ENCODE measurements at regions not wholly inside any gene's neighbourhood (a gene's known extent, or its start where the extent isn't known, plus 50 kb on each side); places are given as distances from the start of the nearest gene placed in this dataset.

GRCh38 chr4:52366191-52366590 is 292.9 kb downstream of the USP46 start:
- TF ChIP-seq, protein P1, sequence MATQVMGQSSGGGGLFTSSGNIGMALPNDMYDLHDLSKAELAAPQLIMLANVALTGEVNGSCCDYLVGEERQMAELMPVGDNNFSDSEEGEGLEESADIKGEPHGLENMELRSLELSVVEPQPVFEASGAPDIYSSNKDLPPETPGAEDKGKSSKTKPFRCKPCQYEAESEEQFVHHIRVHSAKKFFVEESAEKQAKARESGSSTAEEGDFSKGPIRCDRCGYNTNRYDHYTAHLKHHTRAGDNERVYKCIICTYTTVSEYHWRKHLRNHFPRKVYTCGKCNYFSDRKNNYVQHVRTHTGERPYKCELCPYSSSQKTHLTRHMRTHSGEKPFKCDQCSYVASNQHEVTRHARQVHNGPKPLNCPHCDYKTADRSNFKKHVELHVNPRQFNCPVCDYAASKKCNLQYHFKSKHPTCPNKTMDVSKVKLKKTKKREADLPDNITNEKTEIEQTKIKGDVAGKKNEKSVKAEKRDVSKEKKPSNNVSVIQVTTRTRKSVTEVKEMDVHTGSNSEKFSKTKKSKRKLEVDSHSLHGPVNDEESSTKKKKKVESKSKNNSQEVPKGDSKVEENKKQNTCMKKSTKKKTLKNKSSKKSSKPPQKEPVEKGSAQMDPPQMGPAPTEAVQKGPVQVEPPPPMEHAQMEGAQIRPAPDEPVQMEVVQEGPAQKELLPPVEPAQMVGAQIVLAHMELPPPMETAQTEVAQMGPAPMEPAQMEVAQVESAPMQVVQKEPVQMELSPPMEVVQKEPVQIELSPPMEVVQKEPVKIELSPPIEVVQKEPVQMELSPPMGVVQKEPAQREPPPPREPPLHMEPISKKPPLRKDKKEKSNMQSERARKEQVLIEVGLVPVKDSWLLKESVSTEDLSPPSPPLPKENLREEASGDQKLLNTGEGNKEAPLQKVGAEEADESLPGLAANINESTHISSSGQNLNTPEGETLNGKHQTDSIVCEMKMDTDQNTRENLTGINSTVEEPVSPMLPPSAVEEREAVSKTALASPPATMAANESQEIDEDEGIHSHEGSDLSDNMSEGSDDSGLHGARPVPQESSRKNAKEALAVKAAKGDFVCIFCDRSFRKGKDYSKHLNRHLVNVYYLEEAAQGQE (IDR thresholded peaks at IDR 0.05; ENCODE audit: insufficient replicate concordance, low read depth): no peak
- TF ChIP-seq POLR2AphosphoS5 (IDR thresholded peaks at IDR 0.05; ENCODE audit: low read depth) (no peak), SPI1 (IDR thresholded peaks at IDR 0.05; ENCODE audit: borderline replicate concordance, low read depth) (no peak)
- TF ChIP-seq, protein P2, sequence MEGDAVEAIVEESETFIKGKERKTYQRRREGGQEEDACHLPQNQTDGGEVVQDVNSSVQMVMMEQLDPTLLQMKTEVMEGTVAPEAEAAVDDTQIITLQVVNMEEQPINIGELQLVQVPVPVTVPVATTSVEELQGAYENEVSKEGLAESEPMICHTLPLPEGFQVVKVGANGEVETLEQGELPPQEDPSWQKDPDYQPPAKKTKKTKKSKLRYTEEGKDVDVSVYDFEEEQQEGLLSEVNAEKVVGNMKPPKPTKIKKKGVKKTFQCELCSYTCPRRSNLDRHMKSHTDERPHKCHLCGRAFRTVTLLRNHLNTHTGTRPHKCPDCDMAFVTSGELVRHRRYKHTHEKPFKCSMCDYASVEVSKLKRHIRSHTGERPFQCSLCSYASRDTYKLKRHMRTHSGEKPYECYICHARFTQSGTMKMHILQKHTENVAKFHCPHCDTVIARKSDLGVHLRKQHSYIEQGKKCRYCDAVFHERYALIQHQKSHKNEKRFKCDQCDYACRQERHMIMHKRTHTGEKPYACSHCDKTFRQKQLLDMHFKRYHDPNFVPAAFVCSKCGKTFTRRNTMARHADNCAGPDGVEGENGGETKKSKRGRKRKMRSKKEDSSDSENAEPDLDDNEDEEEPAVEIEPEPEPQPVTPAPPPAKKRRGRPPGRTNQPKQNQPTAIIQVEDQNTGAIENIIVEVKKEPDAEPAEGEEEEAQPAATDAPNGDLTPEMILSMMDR (IDR thresholded peaks at IDR 0.05; ENCODE audit: insufficient read depth, low read length): no peak
